GM19438 (cell line): ENCODE measurements at regions not wholly inside any gene's neighbourhood (a gene's known extent, or its start where the extent isn't known, plus 50 kb on each side); places are given as distances from the start of the nearest gene placed in this dataset.

Source experiments
- ATAC-seq: cut with Tn5 transposase; IDR thresholded peaks from one replicate; pipeline ENCODE4 v1.9.1; 2021; ENCODE audit warnings: low read depth; ENCODE audit not compliant: unreplicated experiment

DNA sequence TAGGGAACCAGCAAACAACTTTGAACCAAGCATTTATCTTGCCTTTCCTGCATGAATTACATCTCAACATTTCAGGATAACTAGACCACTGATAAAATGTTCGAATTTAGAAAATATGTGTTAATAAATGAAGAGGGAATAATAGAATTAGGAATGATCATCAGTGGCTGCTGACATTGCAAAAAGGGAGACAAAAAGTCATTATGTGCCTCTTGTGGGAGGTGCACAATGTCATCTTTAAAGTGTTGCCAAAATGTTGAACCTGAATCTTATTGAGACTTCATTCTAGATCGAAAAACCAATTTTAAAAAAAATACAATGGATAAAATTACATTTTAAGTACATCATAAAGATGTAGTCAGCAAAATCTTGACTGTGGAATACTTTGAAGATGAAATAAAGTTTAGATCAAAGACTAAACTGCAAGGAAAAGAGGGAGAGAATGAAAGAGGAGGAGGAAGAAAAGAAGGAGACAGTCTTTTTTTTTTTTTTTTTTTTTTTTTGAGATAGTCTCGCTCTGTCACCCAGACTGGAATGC is 299.3 kb downstream of the FBXW7 start:
- no peak for ATAC-seq

DNA sequence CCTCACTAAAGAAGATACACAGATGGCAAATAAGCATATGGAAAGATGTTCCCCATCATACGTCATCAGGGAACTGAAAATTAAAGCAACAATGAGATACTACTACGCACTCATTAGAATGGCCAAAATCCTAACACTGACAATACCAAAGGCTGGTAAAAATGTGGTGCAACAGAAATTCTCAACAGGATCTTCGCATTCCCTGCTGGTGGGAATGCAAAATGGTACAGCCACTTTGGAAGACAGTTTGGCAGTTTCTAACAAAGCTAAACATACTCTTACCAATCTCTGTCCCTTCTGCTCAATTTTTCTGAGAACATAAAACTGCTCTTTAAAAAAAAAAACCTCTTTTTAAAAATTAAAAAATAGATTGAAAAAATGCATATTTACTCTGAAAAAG is 300.2 kb downstream of the FBXW7 start:
- no peak for ATAC-seq

DNA sequence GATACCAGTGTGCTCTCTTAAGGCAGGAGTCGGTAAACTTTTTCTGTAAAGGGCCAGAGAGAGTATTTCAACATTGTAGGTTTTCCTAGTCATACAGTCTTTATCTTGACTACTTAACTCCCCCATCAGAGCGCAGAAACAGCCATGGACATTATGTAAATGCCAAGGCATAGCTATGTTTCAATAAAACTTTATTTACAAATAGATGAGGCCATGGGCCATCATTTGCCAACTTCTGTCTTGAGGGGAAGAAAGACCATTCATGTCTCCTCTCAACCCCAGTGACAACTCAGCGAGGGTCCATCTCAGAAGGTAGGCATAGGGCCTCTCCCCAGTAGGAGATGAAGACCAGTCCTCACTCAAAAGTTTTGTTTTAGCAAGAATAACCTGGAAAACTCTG is 301.3 kb downstream of the FBXW7 start:
- ATAC-seq, result no peak

DNA sequence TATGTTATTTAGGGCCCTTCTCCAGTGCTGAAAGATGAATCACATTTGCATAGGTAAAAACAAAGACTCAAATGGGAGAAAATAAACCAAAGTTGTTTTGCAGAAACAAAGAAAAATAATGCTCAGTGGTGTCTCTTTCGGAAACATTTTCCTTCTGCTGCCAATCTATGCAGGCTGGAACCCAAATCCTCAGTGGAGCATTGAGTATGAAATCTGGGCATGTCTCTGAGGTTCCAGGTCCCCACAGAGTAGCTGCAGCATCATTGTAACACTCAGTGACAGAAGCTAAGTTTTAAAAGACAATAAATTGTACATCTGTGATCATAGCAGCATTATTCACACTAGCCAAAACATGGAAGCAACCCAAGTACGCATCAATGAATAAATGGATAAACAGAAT is 303.6 kb downstream of the FBXW7 start:
- no peak for ATAC-seq

DNA sequence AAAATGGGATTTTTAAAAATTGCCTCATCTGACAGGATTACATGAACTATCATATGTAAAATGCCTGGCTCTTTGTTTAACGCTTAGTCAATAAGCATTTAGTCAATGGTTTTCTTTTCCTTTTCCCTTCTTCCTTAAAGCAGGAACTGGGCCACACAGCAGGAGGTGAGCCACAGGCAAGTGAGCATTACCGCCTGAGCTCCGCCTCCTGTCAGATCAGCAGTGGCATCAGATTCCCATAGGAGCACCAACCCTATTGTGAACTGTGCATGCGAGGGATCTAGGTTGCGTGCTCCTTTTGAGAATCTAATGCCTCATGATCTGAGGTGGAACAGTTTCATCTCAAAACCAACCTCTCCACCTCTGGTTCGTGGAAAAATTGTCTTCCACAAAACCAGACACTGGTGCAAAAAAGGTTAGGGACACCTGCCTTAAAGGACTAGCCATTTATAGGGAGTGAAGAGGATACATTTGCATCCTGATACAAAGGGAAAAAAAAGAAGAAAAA is 306.1 kb downstream of the FBXW7 start:
- ATAC-seq, result no peak

DNA sequence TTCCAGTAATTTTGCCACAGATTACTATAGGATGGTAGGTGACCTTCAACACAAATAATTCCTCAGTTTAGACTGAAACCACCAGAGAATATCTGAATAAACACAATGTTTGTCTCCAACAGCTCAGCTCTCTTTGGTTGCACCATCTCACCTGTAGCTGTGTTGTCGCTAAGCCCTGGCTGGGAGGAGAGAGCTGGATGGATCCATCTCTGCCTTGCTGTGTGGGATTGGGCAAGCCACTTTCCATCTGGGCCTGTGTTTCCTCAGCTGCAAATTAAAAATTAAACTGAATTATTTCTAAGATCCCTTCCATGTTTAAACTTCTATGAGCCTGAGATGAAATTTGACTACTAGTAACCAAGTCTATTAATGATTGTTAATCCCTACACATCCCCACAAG is 310.2 kb downstream of the FBXW7 start:
- no peak for ATAC-seq

DNA sequence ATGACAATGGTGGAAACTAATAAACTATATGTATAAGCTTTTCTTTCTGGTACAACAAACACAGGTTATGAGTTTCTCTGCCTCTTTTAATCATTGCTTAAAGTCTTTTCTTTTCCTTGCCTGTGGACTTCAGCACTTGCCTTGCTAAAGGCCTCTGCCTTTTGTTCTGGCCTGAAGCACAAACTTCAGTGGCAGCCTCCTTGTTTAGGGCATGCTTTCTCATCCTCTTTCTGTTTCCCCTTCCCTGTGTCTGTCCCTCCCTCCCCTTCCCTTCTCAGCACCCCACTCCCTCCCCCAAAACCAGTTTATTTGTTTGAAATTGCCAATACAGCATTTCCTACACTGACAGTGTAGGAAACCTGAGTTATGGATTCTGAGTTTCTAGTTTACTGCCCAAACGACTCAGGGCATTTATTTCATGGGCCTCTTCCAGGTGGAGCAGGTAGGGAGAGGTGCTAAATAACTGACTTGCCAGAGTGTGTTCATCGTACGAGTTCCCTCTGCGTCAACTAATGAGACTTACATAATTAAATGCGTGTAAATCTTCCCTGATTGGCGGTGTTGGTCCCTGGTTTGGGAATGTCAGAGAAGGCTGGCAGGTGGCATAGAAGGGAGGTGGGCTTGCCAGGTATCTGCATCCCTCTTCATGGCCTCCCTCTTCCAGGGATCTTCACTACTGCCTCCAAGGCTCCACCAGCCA is 311.0 kb downstream of the FBXW7 start:
- no peak for ATAC-seq

DNA sequence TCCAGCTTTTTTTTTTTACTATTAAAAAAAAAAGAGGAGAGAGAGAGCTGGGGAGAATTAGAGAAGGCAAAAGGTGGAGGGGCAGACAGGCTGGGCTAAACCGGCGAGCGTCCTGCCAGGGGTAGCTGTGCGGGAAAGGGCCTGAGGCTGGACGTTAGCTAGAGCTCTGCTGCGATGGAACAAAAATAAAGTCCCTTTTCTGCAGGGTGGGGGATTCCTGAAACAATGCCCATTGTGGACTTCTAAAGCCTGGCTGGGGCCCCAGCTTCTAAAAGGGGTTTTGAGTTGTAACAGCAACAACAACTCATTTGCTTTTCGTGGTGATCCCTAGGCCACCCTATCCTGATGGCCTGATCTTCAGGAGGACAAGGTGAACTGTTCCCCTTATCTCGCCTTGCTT is 311.7 kb downstream of the FBXW7 start:
- ATAC-seq, result no peak

DNA sequence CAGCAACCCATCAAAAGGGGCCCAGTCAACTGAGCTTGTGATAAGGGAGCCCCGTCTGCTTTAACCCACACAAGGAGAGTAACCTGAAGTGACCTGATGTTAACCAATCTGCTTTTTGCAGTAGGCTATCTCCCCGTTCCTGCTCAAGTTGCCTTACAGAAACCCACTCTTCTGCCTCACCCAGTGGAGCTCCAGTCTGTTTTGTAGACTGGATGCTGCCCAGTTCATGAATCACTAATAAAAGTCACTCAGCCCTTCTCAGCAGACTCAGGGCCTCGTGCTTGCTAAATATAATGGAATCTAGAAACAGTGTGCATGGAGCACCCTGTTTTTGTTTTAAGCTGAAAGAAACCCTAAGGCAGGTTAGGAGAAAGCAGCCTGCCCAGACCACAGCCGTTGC is 312.3 kb downstream of the FBXW7 start:
- no peak for ATAC-seq

DNA sequence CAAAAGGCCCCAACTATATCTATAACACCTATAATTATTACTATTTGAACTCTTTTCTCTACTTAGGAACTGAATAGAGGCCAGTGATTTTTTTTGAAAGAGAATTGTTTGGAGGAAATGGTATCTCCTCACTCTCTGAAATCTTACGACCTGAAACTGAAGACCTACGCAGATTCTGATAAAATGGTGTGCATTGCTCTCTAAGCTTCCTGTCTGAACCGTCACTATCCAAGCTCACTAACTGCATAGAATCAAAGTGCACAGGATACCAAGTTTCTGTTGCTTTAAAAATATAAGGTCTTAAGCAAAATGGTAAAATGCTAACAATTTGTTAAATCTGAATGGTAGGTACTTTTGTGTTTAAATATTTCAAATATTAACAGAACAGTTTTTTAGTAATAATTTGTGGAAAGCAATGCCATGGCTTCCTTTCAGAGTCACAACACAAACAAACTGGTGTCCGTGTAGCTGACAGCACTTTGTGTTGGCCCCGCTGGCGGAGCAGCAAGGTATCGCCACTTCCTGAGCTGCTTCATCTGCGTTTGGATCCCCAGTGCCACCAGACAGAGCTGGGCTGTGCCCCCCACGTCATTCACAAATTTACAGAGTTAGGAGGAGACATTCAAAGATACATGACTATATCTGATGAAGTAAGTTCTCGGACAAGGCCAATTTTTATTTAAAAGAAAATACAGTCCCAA is 313.9 kb downstream of the FBXW7 start:
- ATAC-seq, result no peak

DNA sequence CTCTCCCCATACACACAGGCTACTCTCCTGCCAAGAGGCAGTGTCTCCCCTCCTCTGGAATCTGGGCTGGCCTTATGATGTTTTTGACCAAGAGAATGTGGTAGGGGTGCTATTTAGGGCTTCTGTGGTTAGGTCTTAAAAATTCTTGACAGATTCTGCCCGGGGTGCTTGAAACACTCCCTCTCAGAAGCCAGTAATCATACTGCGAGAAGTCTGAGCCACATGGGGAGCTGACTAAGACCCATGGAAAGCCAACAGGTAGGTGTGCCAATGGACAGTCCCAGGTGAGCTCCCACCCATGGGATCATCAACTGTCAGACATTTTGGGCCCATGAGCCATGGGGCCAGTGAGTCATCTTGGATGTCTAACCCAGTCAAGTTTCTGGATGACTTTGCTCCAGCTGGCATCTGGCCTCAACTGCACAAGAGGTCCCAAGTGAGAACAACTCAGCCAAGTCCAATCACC is 315.7 kb downstream of the FBXW7 start:
- ATAC-seq, result no peak

DNA sequence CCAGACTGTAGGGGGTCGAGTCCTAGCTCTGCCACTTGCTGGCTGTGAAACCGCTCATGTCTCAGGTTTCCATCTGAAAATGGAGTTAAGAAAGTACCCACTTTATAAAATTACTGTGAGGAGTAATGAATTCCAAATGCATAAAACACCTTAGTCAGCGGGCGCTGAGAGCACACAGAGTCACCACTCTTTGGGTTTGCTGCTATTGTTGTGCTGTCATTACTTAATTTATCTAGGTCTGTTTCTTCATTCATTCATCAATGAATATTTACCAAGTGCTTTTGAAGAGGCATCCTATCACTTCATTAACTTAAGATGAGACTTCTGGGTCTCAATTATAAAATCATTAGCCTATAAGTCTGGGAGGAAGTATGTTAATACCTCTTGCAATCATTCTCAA is 317.3 kb downstream of the FBXW7 start:
- no peak for ATAC-seq

DNA sequence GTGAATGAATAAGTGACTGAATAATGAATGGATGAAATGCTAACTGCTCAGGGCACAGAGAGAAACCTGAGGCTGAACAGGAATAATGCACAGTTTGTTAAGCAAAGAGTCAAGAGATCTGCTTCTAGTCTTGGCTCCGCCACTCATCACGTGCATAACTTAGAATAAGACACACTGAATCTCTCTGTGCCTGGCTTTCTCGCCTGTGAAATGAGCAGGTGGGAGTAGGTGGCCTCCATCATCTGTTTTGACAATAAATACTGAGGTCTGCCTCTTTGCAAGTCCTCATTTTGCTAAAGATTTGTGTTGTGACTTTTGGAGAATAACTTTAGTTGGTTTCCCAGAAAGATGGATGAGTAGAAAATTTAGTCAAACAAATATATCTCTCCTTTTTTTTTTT is 318.0 kb downstream of the FBXW7 start:
- no peak for ATAC-seq

DNA sequence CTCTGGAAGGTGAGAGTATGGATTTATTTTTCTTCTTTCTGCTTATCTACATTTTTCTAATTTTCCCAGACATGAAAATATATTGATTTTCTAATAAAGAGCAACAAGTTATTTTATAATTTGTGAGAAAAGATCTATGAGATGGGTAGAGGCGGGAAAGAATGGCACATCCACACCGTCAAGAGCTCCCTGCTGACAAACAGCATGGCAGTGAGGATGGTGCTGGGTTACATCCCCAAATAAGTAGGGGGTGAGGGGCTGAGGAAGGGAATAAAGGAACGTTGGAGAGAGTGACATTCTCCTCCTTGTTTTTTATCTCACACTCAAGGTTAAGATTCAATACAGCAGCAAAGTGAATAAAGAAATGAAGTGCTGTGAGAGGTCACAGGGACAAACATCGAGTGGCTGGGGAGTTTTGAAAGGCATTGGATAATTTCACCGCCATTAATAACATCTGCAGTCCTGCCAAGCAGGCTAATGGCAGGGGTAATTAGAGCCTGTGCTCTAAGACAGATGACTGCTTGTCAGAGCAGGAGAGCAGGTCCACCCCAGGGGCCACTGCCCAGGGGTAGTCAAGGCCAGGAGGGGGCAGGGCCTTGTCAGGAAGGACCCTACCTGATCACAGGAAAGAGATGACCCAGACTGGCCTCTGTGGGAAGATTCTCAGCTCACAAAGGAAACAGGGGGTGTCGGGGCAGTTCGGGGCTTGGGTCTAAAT is 323.8 kb downstream of the FBXW7 start:
- no peak for ATAC-seq

DNA sequence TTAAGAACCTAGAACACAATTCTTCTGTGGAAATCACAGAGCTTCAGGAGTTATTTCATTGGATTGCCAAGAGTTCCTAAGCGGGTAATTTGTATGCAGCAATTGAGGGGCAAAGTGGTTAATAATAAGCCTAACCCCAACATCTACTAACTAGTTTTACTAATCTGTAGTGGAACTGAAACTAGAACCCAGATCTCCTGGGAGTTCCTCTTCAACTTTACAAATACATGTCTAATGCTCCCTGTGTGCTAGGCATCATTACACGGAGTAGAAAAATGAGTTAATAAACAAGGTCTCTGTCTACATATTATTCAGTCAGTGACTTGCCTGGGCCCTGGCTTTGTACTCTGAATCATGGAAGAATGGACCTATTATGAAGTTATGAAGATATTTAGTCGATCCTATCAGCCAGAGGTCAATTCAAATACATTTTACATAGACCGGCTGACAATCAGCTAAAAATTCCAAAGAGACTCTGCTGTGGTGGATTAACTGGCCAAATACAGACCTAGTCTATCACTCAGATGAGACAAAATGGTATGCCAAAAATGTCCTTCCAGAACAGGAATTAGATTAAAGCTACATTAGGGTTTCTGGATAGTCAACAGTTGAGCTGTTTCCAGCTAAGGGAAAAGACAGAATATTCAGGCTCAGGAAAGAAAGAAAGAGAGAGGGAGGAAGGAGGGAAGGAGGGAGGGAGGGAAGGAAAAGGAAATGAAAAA is 326.0 kb downstream of the FBXW7 start:
- ATAC-seq, result peak; percentile 89

DNA sequence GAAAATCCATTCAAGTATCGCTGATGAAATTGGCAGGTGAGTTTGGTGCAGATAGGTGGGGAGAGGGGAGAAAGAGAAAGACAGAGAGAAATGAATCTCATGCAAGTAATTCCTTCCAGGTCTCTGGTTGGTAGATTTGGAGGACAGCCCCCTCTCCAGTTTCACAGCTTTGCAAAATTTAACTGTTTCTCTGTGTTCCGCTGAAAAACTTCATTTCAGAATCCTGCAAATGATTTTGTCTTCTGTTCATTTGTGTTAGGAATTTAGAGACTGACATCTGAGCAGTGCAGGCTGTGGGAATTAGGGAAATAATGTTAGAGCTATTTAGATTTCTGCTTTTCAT is 328.5 kb downstream of the FBXW7 start:
- ATAC-seq, result no peak

DNA sequence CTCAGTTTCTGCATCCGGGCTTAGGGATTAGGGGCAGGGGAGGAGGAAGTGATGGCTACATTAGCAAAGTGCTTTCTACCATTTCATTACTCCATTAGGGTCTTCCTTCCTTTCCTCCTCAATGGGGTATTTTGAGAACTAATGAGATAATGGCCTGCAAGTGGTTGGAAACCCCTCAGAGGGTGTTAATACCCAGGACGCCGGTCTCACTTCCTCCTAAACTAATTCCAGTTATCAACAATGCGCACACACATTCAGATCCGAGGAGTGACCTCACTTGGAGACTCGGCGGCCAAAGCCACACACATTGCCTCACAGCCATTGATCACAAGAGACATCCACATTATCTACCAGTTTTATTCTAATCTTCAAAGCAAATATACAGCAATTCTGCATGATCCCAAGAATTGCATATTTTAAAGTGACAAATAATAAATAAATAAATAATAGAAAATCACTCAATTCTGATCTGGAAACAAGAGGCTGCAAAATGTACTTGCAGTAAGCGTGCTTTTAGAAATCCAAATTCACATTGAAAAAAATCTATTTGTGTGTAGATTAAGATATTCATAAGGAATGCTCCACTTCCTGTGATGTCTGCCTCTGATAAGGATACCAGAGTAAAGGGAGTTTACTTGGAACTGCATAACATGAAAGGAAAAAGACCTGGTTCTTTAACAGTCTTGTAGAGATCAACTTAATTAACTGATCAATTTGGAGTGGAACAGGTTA is 329.1 kb downstream of the FBXW7 start:
- ATAC-seq, result no peak

DNA sequence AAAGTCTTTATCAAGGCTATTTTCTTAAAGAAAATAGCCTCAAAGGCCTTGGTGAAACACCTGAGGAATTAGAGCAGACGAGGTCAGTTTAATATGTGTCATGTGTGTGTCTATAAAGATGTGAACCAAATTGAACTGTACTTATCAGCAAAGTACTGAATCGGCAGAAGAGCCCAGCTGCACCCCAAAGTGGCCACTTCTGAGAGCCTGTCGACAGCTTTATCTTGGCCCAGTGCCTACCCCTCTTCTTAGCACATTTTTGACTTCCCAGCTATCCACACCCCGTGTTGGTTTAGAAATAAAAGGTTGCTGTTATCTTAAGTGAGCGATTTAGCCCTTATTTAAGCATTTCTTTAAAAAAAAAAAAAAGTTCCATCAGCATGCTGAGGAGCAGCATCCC is 329.7 kb downstream of the FBXW7 start:
- ATAC-seq, result no peak

DNA sequence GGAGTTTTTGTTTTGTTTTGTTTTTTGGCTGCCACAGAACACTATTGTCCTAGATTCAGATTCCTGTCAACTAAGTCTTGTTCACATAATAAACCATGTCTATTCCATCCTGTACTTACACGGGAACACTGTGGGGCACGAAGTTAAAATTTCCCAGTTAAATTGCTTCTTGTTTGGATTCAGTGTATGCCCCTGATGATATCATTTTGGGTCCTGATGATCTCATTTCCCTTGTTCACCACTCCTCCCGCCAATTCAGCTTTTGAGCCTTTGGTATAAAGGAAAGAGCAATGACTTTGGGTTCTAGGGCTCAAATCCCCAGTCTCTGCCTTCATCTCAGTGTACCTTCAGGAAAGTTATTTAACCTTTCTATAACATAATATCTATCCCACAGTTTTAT is 333.5 kb downstream of the FBXW7 start:
- ATAC-seq, result no peak
